HFF-Myc (cell line): ENCODE measurements at regions not wholly inside any gene's neighbourhood (a gene's known extent, or its start where the extent isn't known, plus 50 kb on each side); places are given as distances from the start of the nearest gene placed in this dataset.
"Not testable (repeated sequence)": the region's sequence is repeated elsewhere in the genome, so short reads cannot be mapped to it uniquely, and the experiment has no call there.

Source experiments
- DNase-seq: peaks from one replicate; pipeline ENCODE4 v3.0.0-alpha.2; 2011; ENCODE audit warnings: low read depth; ENCODE audit errors: extremely low read depth
- H3K4me3 ChIP-seq: replicated peaks from 2 replicates; pipeline ENCODE4 v1.5.1; 2011; ENCODE audit warnings: low read depth, mild to moderate bottlenecking, control low read depth, low read length
- CTCF ChIP-seq: IDR thresholded peaks from 2 replicates; pipeline ENCODE4 v1.5.1; 2012; ENCODE audit warnings: mild to moderate bottlenecking, low read depth, low read length, control low read depth; ENCODE audit errors: missing control alignments

GRCh38 chr9:104351726-104352125 lies 152.3 kb upstream of the OR13F1 start:
- no peak for DNase-seq
- no peak for TF ChIP-seq CTCF
- no peak overlapping the region for H3K4me3 ChIP-seq

- TF ChIP-seq CTCF = no peak
- no peak for DNase-seq
- no peak overlapping the region for H3K4me3 ChIP-seq
Measured at GRCh38 chr9:104361207-104361606, 142.9 kb upstream of the OR13F1 start.

GRCh38 chr9:104362912-104363472 lies 141.1 kb upstream of the OR13F1 start:
- TF ChIP-seq CTCF = no peak
- no peak for DNase-seq
- H3K4me3 ChIP-seq = no peak overlapping the region

DNA sequence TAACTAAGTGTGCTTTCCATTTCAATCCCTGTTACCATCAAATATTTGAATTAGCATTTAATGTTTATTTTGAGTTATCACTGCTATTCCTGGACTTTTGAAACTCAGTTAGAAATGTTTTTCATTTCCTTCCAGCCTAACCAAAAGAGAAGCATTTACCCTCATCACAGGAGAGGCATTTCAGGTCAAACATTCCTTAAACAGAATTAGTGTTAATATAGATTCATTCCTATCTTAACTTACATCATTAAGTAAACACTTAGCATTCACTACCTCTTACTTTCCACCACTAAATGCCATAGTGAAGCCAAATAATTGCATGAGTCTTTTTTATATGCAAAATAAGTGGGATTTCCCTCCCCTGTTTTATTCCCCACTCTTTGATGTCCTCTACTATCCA lies 136.6 kb upstream of the OR13F1 start:
- DNase-seq = no peak
- H3K4me3 ChIP-seq = no peak overlapping the region
- no peak for TF ChIP-seq CTCF

DNA sequence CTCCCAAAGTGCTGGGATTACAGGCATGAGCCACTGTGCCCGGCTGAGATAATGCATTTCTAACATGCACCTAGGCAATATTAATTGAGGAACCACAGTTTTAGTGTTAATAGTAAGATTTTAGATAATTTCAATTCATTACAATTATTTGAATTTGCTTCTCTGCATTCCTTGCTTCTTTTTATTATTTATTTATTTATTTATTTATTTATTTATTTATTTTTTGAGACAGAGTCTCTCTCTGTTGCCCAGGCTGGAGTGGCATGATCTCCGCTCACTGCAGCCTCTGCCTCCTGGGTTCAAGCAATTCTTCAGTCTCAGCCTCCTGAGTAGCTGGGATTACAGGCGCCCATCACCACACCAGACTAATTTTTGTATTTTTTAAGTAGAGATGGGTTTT lies 135.7 kb upstream of the OR13F1 start:
- not testable (repeated sequence) for H3K4me3 ChIP-seq, DNase-seq

- no peak for TF ChIP-seq CTCF
- H3K4me3 ChIP-seq = no peak overlapping the region
- DNase-seq = no peak
Measured at GRCh38 chr9:104374711-104375110, 129.4 kb upstream of the OR13F1 start.

DNA sequence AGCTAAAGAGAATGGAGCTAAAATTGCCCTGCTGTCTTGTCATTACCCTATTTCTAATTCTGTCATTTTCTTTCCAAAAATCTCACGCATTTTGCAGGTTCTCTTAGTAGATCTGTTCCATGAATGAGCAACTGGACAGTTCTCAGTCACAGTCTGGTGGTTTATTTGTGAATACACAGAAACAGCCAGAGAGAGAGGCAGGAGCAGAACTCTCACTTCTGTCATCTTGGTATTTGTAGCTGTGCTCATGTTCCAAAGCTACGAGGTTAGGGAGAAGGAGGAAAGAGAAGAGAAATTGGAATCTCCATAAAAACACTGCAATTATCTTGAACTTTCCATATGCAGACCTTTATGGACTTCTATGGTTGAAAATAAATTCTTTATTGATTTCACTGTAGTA lies 118.0 kb upstream of the OR13F1 start:
- TF ChIP-seq CTCF = no peak
- H3K4me3 ChIP-seq = no peak overlapping the region
- no peak for DNase-seq
